A549 (cell line): ENCODE measurements at regions not wholly inside any gene's neighbourhood (a gene's known extent, or its start where the extent isn't known, plus 50 kb on each side); places are given as distances from the start of the nearest gene placed in this dataset.

Source experiments
- CBX2 ChIP-seq: fragments of 200-600 bp; sonication (generic); IDR thresholded peaks from 2 replicates; pipeline ENCODE4 v1.6.1; 2016; ENCODE audit warnings: low read depth, mild to moderate bottlenecking, borderline replicate concordance
- EHMT2 ChIP-seq: fragments of 200-600 bp; sonication (generic); IDR thresholded peaks from 2 replicates; pipeline ENCODE4 v1.6.1; 2016; ENCODE audit warnings: antibody characterized with exemption, low read depth, mild to moderate bottlenecking, moderate library complexity
- HDAC2 ChIP-seq: fragments of 200-600 bp; sonication (generic); IDR thresholded peaks from 2 replicates; pipeline ENCODE4 v1.6.1; 2016
- JUN ChIP-seq, 2 experiments: fragments of >200 bp; sonication (Bioruptor Twin); formaldehyde crosslinking; IDR thresholded peaks; 2 replicates in 1 of 2; 3 replicates in 1 of 2; pipeline ENCODE4 v1.6.1; 2016 to 2017
- TF ChIP-seq, protein P1 (sequence below): fragments of >200 bp; sonication (Bioruptor Twin); formaldehyde crosslinking; IDR thresholded peaks from 3 replicates; pipeline ENCODE4 v1.5.1; 2016
- TF ChIP-seq, protein P2 (sequence below): fragments of 450-650 bp; IDR thresholded peaks from 2 replicates; pipeline ENCODE4 v1.6.1; 2014; ENCODE audit warnings: antibody characterized with exemption
- TF ChIP-seq, protein P3 (sequence below): fragments of 200-600 bp; sonication (generic); IDR thresholded peaks from 2 replicates; pipeline ENCODE4 v1.6.1; 2016; ENCODE audit warnings: antibody characterized with exemption, mild to moderate bottlenecking, moderate library complexity

DNA sequence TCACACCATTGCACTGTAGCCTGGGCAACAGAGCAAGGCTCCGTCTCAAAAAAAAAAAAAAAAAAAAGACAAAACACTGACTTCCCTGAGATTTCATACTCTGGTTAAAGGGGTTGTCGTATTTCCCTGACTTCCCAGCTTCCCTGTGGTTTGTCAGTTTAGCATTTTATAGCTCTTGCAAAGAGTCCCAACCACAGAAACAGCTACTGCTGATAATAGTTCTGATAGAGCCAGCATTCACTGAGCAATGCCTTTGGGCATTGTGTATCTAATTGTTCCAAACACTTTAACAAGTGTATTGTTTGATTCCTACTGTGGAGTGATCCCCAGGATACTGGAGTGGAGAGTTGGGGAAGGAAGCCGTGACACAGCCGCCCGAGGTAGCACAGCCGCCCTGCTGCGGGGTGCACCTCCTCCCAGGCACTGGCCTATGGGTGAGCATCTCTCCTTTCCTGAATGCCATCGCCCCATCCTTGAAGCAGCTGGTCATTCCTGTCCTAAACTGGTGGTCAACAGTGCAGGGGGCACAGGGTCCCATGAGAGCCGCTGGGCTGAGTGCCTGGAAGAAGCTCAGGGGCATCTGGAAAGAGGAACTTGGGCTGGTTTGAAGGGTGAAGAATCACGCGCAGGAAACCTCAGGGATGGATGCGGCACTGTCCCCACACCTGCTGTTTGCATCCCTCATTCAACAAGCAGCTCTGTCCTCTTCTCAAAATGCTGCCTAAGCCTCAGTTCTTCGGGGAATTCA lies 81.0 kb upstream of the TMEM18 start:
- TF ChIP-seq, protein P1, sequence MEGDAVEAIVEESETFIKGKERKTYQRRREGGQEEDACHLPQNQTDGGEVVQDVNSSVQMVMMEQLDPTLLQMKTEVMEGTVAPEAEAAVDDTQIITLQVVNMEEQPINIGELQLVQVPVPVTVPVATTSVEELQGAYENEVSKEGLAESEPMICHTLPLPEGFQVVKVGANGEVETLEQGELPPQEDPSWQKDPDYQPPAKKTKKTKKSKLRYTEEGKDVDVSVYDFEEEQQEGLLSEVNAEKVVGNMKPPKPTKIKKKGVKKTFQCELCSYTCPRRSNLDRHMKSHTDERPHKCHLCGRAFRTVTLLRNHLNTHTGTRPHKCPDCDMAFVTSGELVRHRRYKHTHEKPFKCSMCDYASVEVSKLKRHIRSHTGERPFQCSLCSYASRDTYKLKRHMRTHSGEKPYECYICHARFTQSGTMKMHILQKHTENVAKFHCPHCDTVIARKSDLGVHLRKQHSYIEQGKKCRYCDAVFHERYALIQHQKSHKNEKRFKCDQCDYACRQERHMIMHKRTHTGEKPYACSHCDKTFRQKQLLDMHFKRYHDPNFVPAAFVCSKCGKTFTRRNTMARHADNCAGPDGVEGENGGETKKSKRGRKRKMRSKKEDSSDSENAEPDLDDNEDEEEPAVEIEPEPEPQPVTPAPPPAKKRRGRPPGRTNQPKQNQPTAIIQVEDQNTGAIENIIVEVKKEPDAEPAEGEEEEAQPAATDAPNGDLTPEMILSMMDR = no peak
- TF ChIP-seq, protein P2, sequence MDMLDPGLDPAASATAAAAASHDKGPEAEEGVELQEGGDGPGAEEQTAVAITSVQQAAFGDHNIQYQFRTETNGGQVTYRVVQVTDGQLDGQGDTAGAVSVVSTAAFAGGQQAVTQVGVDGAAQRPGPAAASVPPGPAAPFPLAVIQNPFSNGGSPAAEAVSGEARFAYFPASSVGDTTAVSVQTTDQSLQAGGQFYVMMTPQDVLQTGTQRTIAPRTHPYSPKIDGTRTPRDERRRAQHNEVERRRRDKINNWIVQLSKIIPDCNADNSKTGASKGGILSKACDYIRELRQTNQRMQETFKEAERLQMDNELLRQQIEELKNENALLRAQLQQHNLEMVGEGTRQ = no peak
- TF ChIP-seq, protein P3, sequence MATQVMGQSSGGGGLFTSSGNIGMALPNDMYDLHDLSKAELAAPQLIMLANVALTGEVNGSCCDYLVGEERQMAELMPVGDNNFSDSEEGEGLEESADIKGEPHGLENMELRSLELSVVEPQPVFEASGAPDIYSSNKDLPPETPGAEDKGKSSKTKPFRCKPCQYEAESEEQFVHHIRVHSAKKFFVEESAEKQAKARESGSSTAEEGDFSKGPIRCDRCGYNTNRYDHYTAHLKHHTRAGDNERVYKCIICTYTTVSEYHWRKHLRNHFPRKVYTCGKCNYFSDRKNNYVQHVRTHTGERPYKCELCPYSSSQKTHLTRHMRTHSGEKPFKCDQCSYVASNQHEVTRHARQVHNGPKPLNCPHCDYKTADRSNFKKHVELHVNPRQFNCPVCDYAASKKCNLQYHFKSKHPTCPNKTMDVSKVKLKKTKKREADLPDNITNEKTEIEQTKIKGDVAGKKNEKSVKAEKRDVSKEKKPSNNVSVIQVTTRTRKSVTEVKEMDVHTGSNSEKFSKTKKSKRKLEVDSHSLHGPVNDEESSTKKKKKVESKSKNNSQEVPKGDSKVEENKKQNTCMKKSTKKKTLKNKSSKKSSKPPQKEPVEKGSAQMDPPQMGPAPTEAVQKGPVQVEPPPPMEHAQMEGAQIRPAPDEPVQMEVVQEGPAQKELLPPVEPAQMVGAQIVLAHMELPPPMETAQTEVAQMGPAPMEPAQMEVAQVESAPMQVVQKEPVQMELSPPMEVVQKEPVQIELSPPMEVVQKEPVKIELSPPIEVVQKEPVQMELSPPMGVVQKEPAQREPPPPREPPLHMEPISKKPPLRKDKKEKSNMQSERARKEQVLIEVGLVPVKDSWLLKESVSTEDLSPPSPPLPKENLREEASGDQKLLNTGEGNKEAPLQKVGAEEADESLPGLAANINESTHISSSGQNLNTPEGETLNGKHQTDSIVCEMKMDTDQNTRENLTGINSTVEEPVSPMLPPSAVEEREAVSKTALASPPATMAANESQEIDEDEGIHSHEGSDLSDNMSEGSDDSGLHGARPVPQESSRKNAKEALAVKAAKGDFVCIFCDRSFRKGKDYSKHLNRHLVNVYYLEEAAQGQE = no peak
- no peak for TF ChIP-seq JUN (IDR thresholded peaks at IDR 0.05)
- TF ChIP-seq CBX2 = no peak
- no peak for TF ChIP-seq HDAC2
- TF ChIP-seq EHMT2 = no peak
